ENCODE measurements at regions not wholly inside any gene's neighbourhood (a gene's known extent, or its start where the extent isn't known, plus 50 kb on each side); places are given as distances from the start of the nearest gene placed in this dataset.

- H3K27me3 Mint-ChIP-seq, result peaks cover 45% of the 10 kb centered on the region
- H3K27ac Mint-ChIP-seq, result no peak overlapping the region
- no peaks in the 10 kb centered on the region for H3K9me3 Mint-ChIP-seq
- H3K4me3 Mint-ChIP-seq, result no peak overlapping the region
- H3K36me3 Mint-ChIP-seq (ENCODE audit: low read depth), result no peaks in the 10 kb centered on the region
- no peaks in the 10 kb centered on the region for H3K4me1 Mint-ChIP-seq (ENCODE audit: low read depth)
Observed at GRCh38 chr1:119308806-119309205, 59.8 kb upstream of the HAO2 start.

- Mint-ChIP-seq H3K36me3 (ENCODE audit: low read depth) (no peaks in the 10 kb centered on the region), H3K4me1 (ENCODE audit: low read depth) (no peaks in the 10 kb centered on the region), H3K27me3 (peaks cover 39% of the 10 kb centered on the region), H3K9me3 (no peaks in the 10 kb centered on the region), H3K27ac (no peak overlapping the region), H3K4me3 (no peak overlapping the region)
Observed at GRCh38 chr1:119310301-119310700, 58.3 kb upstream of the HAO2 start.

DNA sequence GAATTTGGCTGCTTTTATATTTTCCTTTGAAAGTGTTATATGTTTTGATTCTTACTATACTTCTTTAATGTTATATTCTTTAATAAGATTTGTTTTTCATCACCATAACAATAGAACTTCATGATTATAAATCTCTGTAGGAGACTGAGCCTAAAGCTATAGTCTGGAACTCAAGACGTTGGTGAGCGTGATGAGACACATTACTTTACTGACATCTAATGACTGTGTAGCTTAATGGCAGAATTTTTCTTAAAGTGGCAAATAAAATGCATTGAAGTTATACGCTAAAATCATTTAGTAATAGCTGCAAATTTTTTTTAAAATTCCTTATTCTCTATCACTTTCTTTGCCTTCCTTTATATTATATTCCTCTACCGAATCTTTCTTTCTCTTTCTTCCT lies 56.1 kb upstream of the HAO2 start:
- Mint-ChIP-seq H3K27ac (no peak overlapping the region), H3K9me3 (no peaks in the 10 kb centered on the region), H3K27me3 (peaks cover 32% of the 10 kb centered on the region), H3K36me3 (ENCODE audit: low read depth) (no peaks in the 10 kb centered on the region), H3K4me1 (ENCODE audit: low read depth) (no peaks in the 10 kb centered on the region), H3K4me3 (no peak overlapping the region)

DNA sequence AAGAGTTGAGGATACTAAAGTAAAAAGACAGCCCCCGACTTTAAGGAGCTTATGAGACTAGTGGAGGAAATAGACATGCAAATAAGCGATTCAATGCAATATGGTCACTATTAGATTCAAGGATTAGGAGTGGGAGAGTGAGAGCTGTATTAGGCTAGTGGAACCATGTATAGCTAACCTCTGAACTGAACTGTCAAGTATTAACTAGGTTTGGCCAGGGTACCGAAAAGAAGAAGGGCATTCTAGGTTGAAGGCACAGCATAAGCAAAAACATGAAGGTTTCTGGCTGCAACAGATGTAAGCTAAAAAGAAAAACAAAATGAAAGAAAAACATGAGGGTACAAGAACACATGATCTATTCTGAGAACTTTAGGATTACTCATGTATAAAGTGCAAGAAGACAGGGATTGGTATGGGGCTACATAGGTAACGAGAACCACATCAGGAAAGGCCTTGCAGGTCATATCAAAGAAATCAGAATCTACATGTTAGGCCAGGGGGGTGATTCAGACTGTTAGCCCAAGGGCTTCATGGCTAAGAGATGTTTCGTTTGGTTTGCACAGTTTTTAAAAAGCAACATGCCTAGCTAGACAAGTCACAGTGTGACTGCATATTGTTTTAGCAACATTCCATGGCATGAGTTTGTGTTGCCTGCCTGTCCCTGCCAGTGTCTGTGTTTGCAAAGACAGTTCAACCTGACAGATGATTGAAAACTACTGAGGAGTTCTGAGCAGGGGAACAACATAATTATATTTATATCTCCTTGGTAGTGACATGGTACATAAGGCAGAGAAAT lies 54.4 kb upstream of the HAO2 start:
- no peak overlapping the region for H3K27ac Mint-ChIP-seq

DNA sequence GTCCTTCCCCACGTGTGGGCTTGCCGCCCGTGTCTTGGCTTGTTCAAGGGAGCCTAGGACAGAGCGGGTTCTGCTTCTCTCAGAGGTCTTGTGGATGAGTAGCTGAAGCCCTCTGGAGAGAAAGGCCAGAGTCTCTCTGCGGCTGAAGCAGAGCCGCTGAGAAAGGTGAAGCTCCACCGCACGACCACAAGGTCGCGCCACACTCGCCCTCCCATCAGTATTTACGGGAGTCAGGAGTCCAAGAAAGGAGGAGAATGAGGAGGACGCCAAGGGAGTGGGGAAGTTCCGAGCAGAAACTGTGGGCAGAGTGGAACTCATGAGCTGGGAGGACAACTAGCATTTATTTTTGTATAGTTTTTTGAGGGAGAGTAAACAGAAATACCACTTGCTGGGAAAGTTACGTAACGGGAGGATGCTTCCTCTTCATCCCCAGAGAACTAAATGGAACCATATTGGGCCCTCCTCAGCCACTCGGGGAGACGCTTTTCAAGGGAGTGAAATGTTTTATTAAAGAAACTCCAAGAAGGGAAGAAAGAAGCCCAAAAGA lies 51.6 kb upstream of the HAO2 start:
- H3K4me1 Mint-ChIP-seq (ENCODE audit: low read depth), result no peaks in the 10 kb centered on the region
- no peaks in the 10 kb centered on the region for H3K36me3 Mint-ChIP-seq (ENCODE audit: low read depth)
- H3K9me3 Mint-ChIP-seq, result no peaks in the 10 kb centered on the region
- H3K27me3 Mint-ChIP-seq, result no peaks in the 10 kb centered on the region
- no peak overlapping the region for H3K27ac Mint-ChIP-seq
- no peak overlapping the region for H3K4me3 Mint-ChIP-seq

More for the DNA sequence above, 54.4 kb upstream of the HAO2 start:
- no peak overlapping the region for H3K4me3 Mint-ChIP-seq
- H3K9me3 Mint-ChIP-seq, result no peaks in the 10 kb centered on the region
- no peaks in the 10 kb centered on the region for H3K4me1 Mint-ChIP-seq (ENCODE audit: low read depth)
- H3K36me3 Mint-ChIP-seq (ENCODE audit: low read depth), result no peaks in the 10 kb centered on the region
- peaks cover 17% of the 10 kb centered on the region for H3K27me3 Mint-ChIP-seq

DNA sequence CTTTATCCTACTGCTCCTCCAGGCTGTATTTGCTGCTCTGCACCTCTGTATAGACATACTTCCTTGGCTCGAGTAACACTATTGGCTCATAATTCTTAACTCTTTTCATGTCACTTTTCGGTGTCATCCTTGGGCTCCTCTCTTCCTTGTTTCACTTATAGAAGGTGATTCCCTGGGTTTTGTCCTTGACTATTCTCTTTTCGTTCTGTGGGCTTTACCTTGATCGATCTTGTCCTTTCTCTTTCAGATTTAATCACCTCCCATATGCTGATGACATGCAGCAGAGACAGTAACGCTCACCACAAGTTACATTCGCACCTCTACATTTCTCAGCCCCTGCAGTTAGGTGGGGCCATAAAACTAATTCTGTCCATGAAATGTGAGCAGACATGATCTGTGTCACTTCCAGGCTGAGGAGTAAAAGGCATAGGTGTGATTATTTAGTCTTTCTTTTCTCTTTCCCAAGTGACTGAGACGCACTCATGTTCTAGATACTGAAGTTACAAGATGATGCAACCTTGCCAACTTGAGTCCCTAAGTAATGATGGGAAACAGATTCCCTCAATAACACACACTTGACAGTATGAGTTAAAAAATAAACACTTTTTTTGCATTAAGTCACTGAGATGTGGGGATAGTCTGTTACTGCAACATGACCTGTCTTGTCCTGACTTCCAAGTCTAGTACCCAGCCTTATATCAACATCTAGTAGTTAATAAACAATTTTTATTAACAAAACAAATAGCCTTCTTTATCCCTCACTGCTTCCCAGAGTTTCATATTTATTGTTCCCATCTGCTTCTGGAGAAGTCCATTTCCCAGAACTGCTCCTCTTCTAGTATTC lies 49.9 kb upstream of the HAO2 start:
- H3K9me3 Mint-ChIP-seq, result no peaks in the 10 kb centered on the region

More for the DNA sequence above, 49.9 kb upstream of the HAO2 start:
- no peak overlapping the region for H3K4me3 Mint-ChIP-seq
- peaks cover 5% of the 10 kb centered on the region for H3K4me1 Mint-ChIP-seq (ENCODE audit: low read depth)
- peaks cover 3% of the 10 kb centered on the region for H3K27me3 Mint-ChIP-seq
- H3K27ac Mint-ChIP-seq, result no peak overlapping the region
- no peaks in the 10 kb centered on the region for H3K36me3 Mint-ChIP-seq (ENCODE audit: low read depth)
